IPS-NIHi7 (cell line): ENCODE measurements at regions not wholly inside any gene's neighbourhood (a gene's known extent, or its start where the extent isn't known, plus 50 kb on each side); places are given as distances from the start of the nearest gene placed in this dataset.
"Not testable (repeated sequence)": the region's sequence is repeated elsewhere in the genome, so short reads cannot be mapped to it uniquely, and the experiment has no call there.

ENCODE experiments used
- DNase-seq: peaks from one replicate; pipeline ENCODE4 v3.0.0; 2012; ENCODE audit warnings: mixed read lengths; ENCODE audit errors: extremely low spot score

DNA sequence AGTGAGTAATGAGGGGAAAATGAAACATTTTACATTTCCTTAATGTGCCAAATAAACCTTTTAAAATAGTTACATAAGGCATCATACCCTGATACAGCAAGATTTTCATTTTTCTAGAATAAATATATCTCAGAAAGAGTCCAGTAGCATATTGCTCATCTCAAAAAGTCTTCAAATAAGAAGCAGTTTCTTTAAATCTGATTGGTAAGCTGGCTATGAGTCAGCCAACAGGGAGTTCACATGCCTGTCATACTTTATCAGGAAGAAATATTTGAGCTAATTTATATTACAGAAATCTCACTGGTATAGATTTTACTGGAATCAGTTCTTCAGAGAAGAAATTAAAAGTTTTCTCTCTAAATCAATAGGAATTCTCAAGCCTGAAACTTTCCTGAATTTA is 258.1 kb downstream of the C11orf87 start:
- no peak for DNase-seq

DNA sequence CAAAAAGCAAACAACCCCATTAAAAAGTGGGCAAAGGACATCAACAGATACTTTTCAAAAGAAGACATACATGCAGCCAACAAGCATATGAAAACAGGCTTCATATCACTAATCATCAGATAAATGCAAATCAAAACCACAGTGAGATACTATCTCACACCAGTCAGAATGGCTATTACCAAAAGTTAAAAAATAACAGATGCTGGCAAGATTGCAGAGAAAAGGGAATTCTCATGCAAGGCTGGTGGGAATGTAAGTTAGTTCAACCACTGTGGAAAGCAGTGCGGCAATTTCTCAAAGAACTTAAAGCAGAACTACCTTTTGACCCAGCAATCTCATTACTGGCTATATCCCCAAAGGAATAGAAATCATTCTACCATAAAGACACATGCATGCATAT is 260.8 kb downstream of the C11orf87 start:
- DNase-seq, result not testable (repeated sequence)

DNA sequence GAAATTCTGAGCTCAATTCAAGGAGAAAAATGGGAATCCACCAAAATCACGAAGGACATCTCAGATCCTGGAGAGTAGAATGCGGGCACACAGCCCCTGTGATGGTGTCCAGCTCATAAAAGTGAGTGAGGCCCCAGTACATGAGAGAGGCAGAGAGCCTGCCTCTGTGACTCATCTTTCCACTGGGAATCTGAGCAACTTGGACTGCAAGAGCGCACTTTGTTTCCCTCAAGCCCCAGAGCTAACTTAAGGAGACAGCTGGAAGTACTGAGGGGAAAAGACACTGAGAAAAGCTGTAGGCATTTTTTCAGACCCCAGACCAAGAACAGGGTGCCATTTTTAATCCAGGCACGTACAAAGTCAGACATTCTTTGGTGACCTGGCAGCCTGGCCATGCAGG is 273.7 kb downstream of the C11orf87 start:
- DNase-seq, result no peak

DNA sequence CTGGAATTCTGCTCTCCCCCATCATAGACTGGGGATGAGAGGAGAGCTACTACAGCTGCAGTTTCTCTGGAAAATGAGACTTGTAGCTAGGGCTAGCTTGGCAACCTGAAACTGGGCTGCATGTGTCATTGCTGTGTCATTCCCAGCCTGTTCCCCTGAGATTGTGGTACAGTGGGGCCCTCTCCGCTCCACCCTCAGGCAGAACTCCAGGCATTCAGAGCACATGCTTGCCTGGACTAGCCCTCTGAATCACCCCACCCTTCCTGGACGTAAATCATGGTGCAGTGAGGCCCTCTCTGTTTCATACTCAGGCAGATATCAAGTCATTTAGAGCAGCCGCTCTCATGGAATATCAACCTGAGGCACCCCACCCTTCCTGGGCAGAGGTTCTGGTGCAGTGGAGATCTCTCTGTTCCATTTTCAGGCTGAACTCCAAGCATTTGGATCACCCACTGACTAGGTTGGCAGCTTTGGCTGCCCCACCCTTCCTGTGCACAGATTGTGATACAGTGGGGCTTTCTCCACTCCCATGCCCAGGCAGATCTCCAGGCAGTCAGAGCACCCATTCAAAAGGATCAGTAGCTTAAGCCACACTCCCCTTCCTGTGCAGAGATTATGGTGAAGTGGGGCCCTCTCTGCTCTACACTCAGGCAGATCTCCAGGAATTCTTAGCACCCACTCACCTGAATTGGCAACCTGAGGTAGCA is 274.4 kb downstream of the C11orf87 start:
- no peak for DNase-seq

DNA sequence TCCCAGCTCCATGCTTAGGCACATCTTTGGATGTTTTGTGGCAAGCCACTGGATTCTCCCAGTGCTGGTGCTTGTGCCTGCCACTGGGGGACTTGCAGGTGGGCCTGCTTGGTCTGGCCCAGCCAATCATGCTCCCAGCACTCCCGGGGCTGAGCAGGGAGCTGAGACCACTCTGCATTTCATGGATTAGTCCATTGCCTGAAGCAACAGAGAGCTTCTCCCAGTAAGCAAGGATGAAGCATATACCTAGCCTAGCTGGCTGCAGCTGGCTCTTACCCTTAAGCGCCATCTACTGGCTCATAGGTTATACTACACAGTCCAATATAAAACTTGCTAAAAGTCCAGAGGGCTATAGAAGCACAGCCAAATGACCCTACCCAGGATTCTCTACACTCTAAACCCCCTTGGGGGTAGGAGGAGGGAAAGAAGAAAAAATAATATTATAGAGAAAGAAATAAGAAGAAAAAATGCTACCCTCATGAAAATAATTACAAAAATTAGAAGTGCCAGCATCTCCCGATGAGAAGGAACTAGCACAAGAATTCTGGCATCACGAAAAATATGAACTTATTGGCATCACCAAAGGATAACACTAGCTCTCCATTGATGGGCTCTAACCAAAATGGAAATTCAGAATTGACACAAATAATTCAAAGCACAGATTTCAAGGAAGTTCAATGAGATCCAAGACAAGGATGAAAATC is 275.3 kb downstream of the C11orf87 start:
- DNase-seq, result peak; percentile 66

DNA sequence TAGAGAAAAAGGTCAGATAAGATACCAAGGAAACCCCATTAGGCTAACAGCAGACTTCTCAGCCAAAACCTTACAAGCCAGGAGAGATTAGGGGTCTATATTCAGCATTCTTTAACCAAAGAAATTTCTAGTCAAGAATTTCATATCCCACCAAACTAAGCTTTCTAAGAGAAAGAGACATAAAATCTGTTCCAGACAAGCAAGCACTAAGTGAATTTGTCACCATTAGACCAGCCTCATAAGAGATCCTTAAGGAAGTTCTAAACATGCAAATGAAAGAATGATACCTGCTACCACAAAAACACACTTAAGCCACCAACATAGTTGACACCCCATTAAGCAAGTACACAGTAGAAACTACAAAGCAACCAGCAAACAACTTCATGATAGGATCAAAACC is 276.2 kb downstream of the C11orf87 start:
- DNase-seq, result no peak

DNA sequence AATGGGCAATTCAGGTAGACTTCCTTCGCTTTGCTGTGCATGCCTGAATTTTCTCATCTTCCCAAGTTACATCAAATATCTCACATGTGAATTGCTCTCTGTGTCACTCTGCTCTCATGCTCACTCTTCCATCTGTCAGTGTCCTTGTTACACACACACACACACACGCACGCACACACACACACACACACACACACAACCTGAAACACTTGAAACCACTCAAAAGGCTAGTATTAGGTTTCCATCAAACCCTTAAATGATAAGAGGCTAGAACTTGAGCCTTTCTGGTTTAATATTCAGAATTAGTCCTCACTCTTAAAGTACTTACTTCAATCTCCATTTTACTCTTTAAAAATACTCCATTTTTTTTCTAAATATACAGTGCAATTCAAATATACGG is 282.4 kb downstream of the C11orf87 start:
- no peak for DNase-seq

GRCh38 chr11:109706945-109707344 is 285.0 kb downstream of the C11orf87 start:
- no peak for DNase-seq

GRCh38 chr11:109707411-109707810 is 285.4 kb downstream of the C11orf87 start:
- DNase-seq, result no peak

GRCh38 chr11:109708184-109708583 is 286.2 kb downstream of the C11orf87 start:
- DNase-seq, result no peak

DNA sequence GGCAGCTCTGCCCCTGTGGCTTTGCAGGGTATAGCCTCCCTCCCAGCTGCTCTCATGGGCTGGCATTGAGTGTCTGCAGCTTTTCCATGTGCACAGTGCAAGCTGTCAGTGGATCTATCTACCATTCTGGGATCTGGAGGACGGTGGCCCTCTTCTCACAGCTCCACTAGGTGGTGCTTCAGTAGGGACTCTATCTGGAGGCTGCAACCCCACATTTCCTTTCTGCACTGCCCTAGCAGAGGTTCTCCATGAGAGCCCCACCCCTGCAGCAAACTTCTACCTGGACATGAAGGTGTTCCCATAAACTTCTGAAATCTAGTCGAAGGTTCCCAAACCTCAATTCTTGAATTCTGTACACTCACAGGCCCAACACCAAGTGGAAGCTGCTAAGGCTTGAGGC is 292.5 kb downstream of the C11orf87 start:
- not testable (repeated sequence) for DNase-seq

- DNase-seq, result not testable (repeated sequence)
Observed at GRCh38 chr11:109715424-109715823, 293.4 kb downstream of the C11orf87 start.

- no peak for DNase-seq
Observed at GRCh38 chr11:109726061-109726460, 304.1 kb downstream of the C11orf87 start.

- DNase-seq, result no peak
Observed at GRCh38 chr11:109728056-109728455, 306.1 kb downstream of the C11orf87 start.

- DNase-seq, result no peak
Observed at GRCh38 chr11:109729761-109730160, 307.8 kb downstream of the C11orf87 start.

DNA sequence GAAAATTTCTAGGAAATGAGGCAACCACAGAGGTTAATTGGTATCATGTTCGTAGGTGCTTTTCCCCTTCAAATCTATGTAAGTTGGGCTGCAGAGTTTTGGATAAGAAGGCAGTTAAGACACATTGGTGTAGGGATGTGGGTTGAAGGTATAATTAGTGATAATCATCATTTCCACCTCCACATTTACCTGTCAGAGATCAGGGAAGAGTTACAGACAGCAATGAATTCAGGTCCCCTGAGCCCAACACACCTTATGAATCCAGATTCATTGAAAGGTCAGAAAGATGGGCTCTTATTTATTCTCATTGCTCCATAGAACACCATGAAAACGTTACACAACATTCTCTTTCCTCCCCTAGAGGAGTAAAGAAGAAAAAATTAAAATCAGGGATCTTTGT is 308.7 kb downstream of the C11orf87 start:
- no peak for DNase-seq

GRCh38 chr11:109731451-109731850 is 309.5 kb downstream of the C11orf87 start:
- DNase-seq, result no peak

- no peak for DNase-seq
Observed at GRCh38 chr11:109733245-109733644, 311.3 kb downstream of the C11orf87 start.

- no peak for DNase-seq
Observed at GRCh38 chr11:109734566-109734965, 312.6 kb downstream of the C11orf87 start.

GRCh38 chr11:109735128-109735527 is 313.1 kb downstream of the C11orf87 start:
- DNase-seq, result no peak

DNA sequence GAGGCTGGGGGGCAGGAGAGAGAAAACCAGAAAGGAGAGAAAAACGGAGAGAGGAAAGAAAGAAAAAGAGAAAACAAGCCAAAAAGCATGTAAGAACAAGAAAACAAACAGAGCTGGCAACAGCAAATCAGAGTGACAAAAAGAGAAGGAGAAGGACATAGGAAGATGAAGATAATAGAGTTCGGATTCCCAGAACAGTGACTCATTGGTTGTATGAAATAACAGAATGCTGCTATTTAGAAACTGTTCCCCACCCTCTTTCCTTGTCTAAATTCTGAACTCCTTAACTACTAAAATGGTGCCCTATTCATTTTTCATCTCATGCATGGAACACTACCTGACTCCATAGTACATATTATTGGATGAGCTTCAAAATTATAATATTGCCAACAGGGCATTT is 317.4 kb downstream of the C11orf87 start:
- DNase-seq, result no peak

DNA sequence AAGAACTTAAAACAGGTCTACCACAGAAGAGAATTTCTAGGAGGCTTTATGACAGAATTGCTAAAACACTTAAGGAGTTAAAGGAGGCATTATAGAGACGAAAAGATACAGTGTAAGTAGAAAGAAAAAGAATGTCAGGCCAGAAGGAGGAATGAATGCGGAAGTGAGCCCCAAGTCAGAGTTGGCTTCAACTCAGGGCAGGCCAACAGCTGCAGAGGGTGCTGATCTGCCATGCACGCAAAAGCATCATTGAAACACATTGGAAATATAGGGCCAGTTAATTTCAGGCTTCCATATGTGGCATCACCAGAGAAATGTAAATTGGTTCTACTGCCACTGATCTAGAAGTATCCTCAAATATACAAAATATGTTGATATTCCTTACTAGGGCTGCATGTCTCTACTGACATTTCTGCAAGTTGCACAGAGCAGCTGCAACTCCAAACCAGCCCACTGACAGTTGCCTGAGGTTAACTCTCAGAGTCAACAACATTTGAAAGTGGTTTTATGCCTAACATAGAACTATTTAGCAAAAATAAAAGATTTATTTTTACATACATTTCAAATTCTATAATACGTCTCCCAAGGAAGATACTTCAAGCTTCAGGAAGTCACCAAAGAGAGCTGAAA is 324.1 kb downstream of the C11orf87 start:
- DNase-seq, result no peak

DNA sequence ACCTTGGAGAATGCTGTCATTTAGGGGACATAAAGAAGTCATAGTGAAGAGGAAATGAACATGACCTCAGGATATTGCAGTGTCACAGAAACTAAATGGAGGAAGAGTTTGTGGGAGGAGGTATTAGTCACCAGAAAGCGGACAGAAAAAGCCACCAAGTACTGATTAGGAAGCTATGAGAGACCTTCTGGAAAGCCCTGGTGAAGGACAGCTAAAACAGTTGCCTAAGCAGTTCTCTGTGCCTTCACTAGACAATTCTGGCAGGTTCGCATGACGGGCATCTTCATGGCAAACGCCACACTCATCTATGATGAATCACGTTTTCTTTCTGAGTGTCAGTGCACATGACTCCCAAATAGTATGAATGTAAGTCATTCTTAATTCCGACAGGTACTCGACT is 325.8 kb downstream of the C11orf87 start:
- no peak for DNase-seq
